ENCODE measurements at regions not wholly inside any gene's neighbourhood (a gene's known extent, or its start where the extent isn't known, plus 50 kb on each side); places are given as distances from the start of the nearest gene placed in this dataset.

GRCh38 chrX:69314436-69315348 lies 149.4 kb upstream of the PJA1 start:
- ATAC-seq (no peak), DNase-seq (no peak)
- H3K27ac ChIP-seq = no peak overlapping the region
- H3K27me3 ChIP-seq (ENCODE audit: insufficient read depth in 3 of 3, low read length in 2 of 3) = peaks cover 0 to 32% (median 0%) of the 10 kb centered on the region in 3 donors
- H3K36me3 ChIP-seq (ENCODE audit: insufficient read depth in 1 of 2, low read depth in 1 of 2) = no peaks in the 10 kb centered on the region
- H3K4me1 ChIP-seq = no peaks in the 10 kb centered on the region
- intact Hi-C loops (cut with DNase I) = no loop called here
- H3K4me3 ChIP-seq = no peak overlapping the region
- 35 to 48% (median 45%) methylated on average over 12 to 20 of the region's 20 CpGs for WGBS, 3 donors
- no peaks in the 10 kb centered on the region for H3K9me3 ChIP-seq
- no peak for TF ChIP-seq CTCF (IDR thresholded peaks at IDR 0.05)

DNA sequence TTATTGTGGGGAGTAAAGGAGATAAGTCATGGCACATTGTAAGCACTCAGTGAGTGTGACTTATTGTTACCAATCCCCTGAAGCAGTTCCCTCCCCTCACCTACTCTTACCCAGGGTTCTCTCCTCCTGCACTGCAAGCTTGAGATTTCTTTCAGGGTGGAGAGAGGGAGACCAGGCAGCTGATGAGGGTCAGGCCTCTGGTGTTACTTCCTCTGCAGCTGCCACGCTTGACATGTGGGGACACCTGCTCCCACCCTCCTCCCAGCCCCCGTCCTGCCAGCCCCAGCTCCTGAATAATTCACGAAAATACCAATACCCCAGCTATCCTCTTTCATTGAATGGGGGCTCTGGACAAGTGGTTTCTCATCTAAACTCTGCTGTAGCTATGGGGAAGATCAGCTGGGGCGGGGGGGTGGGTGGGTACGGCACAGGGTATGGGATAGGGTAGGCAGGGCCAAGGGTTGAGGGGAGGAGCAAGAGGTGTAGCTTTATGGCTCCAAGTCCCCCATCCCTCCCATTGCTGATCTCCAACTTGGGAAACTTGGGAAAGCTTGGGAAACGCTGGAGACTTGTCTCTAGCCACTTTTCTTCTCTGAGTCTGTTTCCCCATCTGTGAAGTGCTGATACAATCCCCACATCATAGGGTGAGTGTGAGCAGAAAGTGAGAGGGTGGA lies 148.5 kb upstream of the PJA1 start:
- Histone ChIP-seq H3K36me3 (ENCODE audit: insufficient read depth in 1 of 2, low read depth in 1 of 2) (no peaks in the 10 kb centered on the region), H3K4me1 (no peaks in the 10 kb centered on the region), H3K9me3 (no peaks in the 10 kb centered on the region), H3K27me3 (ENCODE audit: insufficient read depth in 3 of 3, low read length in 2 of 3) (peaks cover 0 to 26% (median 0%) of the 10 kb centered on the region in 3 donors), H3K27ac (no peak overlapping the region), H3K4me3 (no peak overlapping the region)
- DNase-seq (no peak), ATAC-seq (no peak)
- intact Hi-C loops (cut with DNase I) = no loop called here
- TF ChIP-seq CTCF (IDR thresholded peaks at IDR 0.05) = no peak
- 46 to 53% (median 49%) methylated on average over 4 to 6 of the region's 6 CpGs for WGBS, 3 donors

GRCh38 chrX:69311936-69312670 lies 146.8 kb upstream of the PJA1 start:
- ATAC-seq (no peak), DNase-seq (no peak)
- Histone ChIP-seq H3K27ac (no peak overlapping the region), H3K9me3 (no peaks in the 10 kb centered on the region), H3K27me3 (ENCODE audit: insufficient read depth in 3 of 3, low read length in 2 of 3) (peaks cover 0 to 26% (median 0%) of the 10 kb centered on the region in 3 donors), H3K4me1 (no peaks in the 10 kb centered on the region), H3K36me3 (ENCODE audit: insufficient read depth in 1 of 2, low read depth in 1 of 2) (no peaks in the 10 kb centered on the region), H3K4me3 (no peak overlapping the region)
- WGBS, 3 donors = 73 to 75% (median 74%) methylated on average over 11 of the region's 11 CpGs
- no peak for TF ChIP-seq CTCF (IDR thresholded peaks at IDR 0.05)
- intact Hi-C loops (cut with DNase I) = no loop called here

GRCh38 chrX:69309074-69309792 lies 144.0 kb upstream of the PJA1 start:
- peaks cover 0 to 40% (median 0%) of the 10 kb centered on the region in 3 donors for H3K27me3 ChIP-seq (ENCODE audit: insufficient read depth in 3 of 3, low read length in 2 of 3)
- intact Hi-C loops (cut with DNase I) = no loop called here
- no peaks in the 10 kb centered on the region for H3K36me3 ChIP-seq (ENCODE audit: insufficient read depth in 1 of 2, low read depth in 1 of 2)
- DNase-seq (no peak), ATAC-seq (no peak)
- TF ChIP-seq CTCF (IDR thresholded peaks at IDR 0.05) = no peak
- no peaks in the 10 kb centered on the region for H3K4me1 ChIP-seq
- H3K4me3 ChIP-seq = no peak overlapping the region
- H3K9me3 ChIP-seq = no peaks in the 10 kb centered on the region
- no peak overlapping the region for H3K27ac ChIP-seq
- 75 to 86% (median 82%) methylated on average over 4 to 7 of the region's 7 CpGs for WGBS, 3 donors
